Fibroblast of skin of right biceps (primary cell): ENCODE measurements at regions not wholly inside any gene's neighbourhood (a gene's known extent, or its start where the extent isn't known, plus 50 kb on each side); places are given as distances from the start of the nearest gene placed in this dataset.
"Not testable (repeated sequence)": the region's sequence is repeated elsewhere in the genome, so short reads cannot be mapped to it uniquely, and the experiment has no call there.

Source experiments
- DNase-seq: peaks from one replicate; pipeline ENCODE4 v3.0.0-alpha.2; 2013

DNA sequence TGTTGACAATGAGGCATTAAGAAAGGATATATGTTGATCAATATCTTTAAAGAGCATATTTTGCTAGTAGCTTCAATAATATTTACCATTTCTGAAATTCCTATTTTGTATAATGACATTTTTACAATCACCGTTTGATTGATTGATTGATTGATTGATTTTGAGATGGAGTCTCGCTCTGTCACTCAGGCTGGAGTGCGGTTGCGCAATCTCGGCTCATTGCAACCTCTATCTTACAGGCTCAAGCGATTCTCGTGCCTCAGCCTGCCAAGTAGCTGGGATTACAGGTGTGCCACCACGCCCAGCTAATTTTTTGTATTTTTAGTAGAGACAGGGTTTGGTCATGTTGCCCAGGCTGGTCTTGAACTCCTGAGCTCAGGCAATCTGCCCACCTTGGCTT, 150.9 kb upstream of the TEX13D start:
- DNase-seq, result not testable (repeated sequence)

GRCh38 chrX:124190440-124190839, 142.0 kb upstream of the TEX13D start:
- DNase-seq, result no peak

GRCh38 chrX:124194199-124194598, 138.3 kb upstream of the TEX13D start:
- DNase-seq, result no peak

- no peak for DNase-seq
These were observed 137.6 kb upstream of the TEX13D start for GRCh38 chrX:124194901-124195300.

- no peak for DNase-seq
These were observed 129.1 kb upstream of the TEX13D start for GRCh38 chrX:124203311-124203710.

DNA sequence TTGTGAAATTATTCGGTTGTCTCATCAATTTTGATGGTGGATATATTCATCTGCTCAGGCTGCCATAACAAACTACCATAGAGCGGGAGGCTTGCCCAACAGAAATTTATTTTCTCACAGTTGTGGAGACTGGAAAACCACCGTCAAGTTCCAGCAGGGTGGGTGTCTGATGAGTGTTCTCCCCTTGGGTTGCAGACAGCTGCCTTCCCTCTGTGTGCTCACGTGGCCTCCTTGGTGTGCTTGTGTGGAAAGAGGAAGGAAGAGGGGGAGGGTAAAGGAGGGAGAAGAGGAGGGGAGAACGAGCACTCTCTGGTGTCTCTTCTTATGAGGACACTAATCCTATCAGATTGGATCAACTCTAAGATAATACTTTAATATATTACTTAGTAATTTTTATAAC, 123.8 kb upstream of the TEX13D start:
- no peak for DNase-seq

DNA sequence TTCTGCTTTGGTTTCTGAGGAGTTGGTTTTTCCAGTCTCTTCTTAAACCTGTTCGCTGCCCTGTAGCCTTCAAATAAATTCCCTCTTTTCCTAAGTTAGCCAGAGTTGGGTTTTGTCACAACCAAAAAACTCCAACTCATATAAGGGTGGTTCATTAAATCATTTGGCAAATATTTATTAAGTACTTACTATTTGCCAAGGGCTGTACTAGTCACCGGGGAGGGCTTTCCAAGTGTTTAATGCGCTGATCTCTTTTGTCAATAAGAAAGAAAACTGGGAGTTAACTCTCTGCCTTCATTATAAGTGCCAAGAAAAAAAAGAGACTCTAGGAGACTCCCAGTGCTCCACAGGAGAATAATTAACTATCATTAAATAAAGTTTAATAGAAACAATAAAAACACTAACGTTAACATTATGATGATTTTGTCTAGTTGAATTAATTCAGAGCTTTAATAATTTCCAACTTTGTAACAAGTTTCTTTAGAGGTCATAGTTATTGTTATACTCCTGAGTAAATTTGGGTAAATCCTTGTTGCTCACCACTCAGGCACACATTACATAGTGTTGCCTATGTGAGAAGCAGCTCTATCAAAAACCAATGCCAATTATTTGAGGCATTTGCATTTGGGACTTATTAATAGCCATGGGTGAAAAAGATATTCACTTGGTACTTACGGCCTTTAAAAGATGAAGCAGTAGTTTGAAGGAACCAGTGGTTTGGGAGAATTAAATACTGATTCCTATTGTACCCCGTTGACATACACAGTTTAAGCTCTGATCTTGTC, 122.5 kb upstream of the TEX13D start:
- DNase-seq, result no peak

- DNase-seq, result peak; percentile 41
These were observed 121.0 kb upstream of the TEX13D start for GRCh38 chrX:124211312-124211942.

GRCh38 chrX:124212622-124213021, 119.8 kb upstream of the TEX13D start:
- DNase-seq, result peak; percentile 29

DNA sequence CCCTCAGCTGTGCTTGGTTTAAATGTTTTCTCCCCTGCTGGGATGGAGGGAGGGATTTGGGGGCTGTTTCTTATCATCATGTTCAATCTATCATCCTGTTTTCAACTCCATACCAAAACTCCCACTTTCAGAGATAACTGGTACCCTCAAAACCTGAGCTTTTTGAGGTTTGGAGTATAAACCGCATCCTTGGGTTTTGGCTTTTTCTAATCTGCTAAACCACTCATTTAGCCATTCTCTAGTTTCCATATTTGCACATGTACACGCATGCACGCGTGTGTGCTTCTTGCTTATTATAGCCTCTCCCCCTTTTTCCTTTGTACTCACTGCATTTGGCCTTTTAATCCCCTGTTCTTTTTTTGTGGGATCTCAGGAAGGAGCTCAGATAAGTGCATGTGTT, 116.7 kb upstream of the TEX13D start:
- DNase-seq, result no peak

DNA sequence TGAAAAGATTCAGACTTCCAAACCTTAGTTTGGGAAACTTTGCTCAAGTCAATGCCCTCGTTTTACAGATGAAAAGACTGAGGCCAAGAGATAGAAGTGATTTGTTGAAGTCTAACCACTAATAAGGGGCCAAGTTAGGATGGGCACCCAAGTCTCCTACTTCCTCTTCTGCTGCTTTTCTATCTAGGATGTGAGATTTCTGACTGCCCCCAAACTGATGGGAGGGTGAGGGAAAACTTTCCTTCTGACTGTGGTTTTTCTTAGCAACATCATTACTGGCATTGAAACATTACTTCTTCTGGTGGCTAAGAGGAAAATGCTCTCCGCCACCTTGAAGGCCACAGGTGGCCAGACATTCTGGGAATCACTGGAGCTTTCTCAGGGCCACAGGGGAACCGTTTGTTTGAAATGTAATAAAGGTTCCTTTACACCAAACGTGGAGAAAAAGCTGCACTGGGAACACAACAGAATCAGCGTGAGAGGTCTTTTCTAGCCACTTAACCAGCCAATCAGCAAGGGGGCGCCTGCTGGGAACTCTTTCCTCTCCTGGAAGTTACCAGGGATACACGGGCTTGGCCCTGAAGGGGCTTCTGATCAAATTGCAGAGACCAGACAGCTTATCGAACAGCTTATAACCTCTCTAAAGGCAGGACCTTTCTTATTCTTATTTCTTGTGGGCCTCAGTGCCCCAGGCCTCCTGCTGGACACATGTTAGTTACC, 115.9 kb upstream of the TEX13D start:
- no peak for DNase-seq

- DNase-seq, result peak; percentile 82
These were observed 114.9 kb upstream of the TEX13D start for GRCh38 chrX:124217304-124218251.

DNA sequence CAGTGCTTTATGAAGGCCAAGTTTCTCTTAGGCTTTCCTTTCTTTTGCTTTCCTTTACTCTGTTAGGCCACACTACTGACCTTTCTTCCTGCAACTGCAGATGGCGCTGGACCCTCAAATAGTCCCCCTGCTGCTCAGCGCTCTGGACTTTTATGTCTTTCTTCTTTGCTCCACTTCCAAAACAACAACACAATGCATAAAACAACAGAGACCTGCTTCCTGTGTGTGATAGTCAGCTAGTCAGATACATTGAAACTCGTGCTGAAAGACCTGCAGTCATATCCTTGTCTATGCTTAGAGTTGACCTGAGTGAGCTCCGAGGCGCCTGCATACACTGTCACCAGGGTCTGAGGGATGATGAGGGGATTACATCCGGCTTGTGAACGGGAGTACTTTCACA, 108.9 kb upstream of the TEX13D start:
- no peak for DNase-seq

DNA sequence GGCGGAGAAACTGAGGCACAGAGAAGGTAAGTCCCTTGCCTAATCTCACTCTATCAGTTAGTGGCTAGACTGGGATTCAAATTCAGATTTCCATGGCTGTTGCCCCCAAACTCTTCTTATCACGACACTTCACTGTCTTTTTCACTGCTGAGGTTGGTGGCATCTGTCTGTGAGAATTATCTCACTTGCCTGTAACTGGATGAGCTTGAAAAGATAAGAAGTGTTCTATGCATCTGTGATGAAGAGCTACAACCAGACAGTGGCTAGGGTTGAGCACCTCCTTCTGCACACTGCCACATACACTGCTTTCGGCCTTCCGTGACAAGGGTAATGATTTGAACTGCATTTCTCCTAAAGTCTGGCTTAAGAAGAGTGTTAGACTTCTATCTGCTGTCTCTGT, 107.9 kb upstream of the TEX13D start:
- DNase-seq, result no peak

- DNase-seq, result no peak
These were observed 106.3 kb upstream of the TEX13D start for GRCh38 chrX:124226129-124226528.

- no peak for DNase-seq
These were observed 103.6 kb upstream of the TEX13D start for GRCh38 chrX:124228849-124229248.

DNA sequence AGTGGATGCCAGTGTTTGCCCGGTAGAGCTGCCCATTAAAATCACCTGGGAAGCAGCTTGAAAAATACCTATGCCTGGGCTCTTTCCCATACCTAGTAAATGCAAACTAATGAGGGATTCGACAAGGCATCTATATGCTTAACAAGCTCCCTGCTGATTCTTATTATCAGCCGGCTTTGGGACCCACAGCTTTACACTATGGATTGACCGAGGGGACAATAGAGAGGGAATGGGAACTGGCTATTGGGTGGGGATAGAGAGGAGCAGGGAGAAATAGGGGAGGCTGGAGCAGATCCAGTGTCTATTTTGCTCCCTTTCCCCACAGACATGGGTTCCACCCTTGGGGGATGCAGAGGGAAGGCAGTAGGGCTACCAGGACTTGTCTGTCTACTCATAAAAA, 103.1 kb upstream of the TEX13D start:
- DNase-seq, result no peak

- no peak for DNase-seq
These were observed 101.6 kb upstream of the TEX13D start for GRCh38 chrX:124230655-124231450.

GRCh38 chrX:124231451-124231759, 101.1 kb upstream of the TEX13D start:
- no peak for DNase-seq

DNA sequence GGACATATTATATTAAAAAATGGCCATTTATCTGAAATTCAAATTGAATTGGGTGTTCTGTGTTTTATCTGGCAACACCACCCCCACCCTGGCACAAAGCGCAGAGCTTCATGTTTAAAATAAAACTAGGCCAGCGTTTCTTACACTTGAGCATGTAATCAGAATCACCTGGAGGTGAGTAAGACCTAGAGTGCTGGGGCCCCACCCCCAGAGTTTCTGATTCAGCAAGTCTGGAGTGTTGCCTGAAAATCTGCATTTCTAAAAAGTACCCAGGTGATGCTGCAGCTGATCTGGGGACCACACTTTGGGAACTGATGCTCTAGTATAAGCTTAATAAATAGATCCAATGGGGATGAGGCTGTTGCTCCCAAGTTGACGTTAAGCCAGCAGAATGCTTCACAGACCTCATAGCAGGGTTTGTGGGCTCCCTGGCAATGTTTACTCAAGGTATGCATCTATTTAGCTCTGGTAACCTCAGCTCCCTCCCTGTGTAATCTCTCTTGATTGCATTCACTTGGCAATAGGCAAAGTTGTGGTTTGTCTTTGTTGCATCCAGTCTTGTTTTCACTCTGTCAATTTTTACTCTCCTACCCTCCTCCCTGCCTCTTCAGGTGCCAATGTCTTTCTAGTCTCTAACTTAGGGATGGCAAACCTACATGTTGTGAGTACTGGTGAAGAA, 99.8 kb upstream of the TEX13D start:
- DNase-seq, result no peak

DNA sequence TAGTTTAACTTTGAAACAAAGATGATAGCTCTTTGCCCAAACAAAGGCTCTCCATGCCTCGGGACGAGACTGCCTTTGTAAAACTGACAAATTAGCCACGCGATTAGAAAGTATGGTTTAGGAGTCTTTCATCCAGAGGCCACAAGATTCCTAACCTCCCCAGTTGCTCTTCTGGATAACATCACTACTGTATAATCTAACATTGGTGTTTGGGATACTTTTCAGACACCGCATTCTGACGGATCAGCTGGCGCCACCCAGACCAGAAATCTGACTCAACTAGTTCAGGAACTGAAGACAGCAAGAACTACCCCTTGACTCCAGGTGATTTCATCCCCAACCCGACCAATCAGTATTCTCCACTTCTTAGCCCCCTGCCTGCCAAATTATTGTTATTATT, 98.1 kb upstream of the TEX13D start:
- no peak for DNase-seq

DNA sequence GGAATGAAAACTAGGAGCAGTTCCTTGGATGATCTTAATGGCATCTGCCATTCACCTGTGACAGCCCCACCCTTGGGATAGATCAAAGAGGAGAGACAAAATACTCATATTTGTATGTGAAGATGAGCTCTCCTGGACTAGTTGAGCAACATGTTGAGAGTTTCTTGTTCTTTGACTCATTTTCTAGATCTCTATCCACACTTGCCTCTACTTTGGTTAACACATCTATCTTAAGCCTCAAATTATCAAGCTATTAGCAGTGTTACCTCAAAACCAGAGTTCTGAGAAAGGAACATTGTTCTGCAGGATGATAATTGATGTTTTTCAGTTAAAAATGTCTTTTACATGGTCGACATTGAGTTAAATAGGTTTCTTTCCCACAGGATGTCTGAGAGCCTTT, 94.2 kb upstream of the TEX13D start:
- no peak for DNase-seq
